GM12872 (cell line): ENCODE measurements at regions not wholly inside any gene's neighbourhood (a gene's known extent, or its start where the extent isn't known, plus 50 kb on each side); places are given as distances from the start of the nearest gene placed in this dataset.

Source experiments
- CTCF ChIP-seq: IDR thresholded peaks from 3 replicates; pipeline ENCODE4 v1.5.1; 2011; ENCODE audit warnings: low read depth, mild to moderate bottlenecking, low read length, moderate library complexity; ENCODE audit not compliant: insufficient read depth

- no peak for TF ChIP-seq CTCF
Measured at GRCh38 chr1:98049370-98050135, 128.7 kb upstream of the DPYD start.

GRCh38 chr1:98048751-98049325 is 128.0 kb upstream of the DPYD start:
- no peak for TF ChIP-seq CTCF

GRCh38 chr1:98048244-98048643 is 127.4 kb upstream of the DPYD start:
- TF ChIP-seq CTCF: no peak

GRCh38 chr1:98047171-98047570 is 126.3 kb upstream of the DPYD start:
- no peak for TF ChIP-seq CTCF

GRCh38 chr1:98045767-98046641 is 125.2 kb upstream of the DPYD start:
- TF ChIP-seq CTCF: no peak

GRCh38 chr1:98045211-98045766 is 124.5 kb upstream of the DPYD start:
- TF ChIP-seq CTCF: no peak

- no peak for TF ChIP-seq CTCF
Measured at GRCh38 chr1:98044766-98045165, 123.9 kb upstream of the DPYD start.
